ENCODE measurements at regions not wholly inside any gene's neighbourhood (a gene's known extent, or its start where the extent isn't known, plus 50 kb on each side); places are given as distances from the start of the nearest gene placed in this dataset.

DNA sequence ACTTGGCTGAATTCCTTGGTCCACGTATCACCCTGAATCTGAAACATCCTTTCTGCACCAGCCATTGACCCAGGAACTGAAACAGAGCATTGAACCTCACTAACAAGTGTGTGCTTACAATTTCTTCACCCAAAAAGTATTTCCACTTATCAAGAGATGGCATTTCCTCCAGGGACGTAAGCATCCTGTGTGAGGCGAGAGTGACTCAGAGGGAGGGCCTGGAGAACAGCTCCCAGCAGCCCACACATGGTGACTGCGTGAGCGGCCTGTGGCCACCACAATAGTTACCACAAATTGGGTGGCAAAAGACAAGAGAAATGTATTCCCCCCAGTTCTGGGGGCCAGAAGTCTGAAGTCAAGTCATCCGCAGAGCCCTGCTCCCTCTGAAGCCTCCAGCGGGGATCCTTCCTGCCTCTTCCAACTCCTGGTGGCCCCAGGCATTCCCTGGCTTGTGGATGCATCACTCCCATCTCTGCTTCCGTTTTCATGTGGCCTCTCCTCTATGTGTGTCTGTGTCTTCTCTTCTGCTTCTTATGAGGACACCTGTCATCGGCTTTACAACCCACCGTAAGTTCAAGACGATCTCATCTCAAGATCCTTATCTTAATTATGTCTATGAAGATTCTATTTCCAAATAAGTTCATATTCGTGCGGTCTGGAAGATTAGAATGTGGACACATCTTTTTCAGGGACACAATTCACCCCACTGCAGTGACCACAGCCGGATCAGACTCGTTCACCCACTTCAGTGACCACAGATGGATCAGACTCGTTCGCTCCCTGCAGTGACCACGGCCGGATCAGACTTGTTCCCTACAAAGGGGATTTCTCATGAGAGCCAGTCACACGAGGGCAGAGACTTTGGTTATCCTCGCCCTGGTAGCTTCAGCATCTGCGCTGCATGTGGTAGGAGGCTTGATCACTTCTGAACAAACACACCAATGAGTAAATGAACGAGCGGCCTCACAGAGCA, 122.6 kb upstream of the FOXF1 start:
- in situ Hi-C loops (cut with HindIII; ENCODE audit: low sequenced_read_pairs) = no loop called here

DNA sequence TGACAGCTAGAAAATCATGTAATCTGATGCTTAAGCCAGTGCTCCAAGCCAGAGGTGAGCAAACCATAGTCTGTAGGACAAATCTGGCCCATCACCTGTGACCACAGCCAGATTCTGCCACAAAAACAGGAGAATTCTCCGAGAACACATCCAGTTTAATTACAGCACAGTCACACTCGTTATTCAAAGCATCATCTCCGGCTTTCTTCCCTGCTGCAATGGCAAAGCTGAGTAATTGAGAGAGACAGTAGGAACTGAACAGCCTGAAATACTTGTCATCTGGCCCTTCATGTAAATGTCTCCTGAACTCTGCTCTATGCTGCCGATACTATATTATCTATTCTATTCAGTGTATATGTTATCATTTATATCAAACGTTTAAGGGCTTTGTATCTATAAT, 121.4 kb upstream of the FOXF1 start:
- in situ Hi-C loops (cut with HindIII; ENCODE audit: low sequenced_read_pairs) = no loop called here

DNA sequence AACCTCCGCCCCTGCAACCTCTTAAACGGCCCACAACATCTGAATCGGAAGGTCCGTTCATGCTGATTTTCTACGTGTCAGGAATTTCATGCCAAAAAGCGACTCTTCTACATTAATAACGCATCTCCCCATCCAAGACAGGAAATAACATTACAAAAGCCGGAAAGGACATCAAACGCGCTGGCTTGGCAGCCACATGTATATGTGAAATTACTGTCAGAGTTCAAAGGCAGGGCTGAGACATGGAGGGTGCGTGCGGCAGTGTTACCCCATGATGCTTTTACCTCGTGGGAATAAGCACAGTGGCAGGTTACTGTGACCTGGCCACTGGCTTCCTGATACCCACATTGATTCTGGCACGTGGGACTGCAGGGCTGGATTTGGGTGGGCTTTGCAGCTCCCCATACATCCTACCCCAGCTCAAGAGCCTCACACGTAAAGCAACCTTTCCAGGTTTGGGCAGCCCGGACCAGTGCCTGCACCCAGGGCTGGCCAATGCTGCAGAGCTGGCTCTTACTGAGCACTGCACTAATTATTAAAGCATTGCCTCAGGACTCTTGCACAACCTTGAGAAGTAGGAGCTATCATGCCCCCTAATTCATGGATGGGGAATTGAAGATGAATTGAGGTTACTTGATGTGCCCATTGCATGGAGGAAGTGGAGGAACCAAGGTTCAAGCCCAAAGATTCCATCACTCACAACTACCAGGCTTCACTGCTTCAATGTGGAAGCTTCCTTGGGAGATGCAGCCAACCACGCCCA, 120.6 kb upstream of the FOXF1 start:
- in situ Hi-C loops (cut with HindIII; ENCODE audit: low sequenced_read_pairs) = loop anchor here (10.0 kb wide), 1 partner anchor 315 kb away; no protein-coding TSS in a partner anchor

DNA sequence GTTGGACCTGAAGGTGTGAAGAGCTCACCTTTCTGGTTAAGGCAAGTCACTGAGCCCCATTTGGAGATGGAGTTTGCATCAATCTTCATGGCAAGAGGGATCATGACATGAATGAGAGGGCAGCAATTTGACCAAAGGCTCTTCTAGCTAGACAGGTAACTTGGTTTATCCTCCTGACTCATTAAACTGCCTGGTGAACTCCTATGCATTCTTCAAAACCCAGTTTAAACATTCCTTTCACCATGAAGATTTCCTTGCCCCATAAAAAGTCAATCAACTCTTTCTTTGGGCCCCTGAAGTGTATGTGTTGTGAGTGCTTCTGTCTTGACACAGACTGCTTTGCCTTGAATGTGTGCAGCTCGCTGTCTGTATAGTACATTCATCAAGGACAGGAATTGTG, 120.0 kb upstream of the FOXF1 start:
- in situ Hi-C loops (cut with HindIII; ENCODE audit: low sequenced_read_pairs) = loop anchor here (10.0 kb wide), 1 partner anchor 316 kb away; no protein-coding TSS in a partner anchor

DNA sequence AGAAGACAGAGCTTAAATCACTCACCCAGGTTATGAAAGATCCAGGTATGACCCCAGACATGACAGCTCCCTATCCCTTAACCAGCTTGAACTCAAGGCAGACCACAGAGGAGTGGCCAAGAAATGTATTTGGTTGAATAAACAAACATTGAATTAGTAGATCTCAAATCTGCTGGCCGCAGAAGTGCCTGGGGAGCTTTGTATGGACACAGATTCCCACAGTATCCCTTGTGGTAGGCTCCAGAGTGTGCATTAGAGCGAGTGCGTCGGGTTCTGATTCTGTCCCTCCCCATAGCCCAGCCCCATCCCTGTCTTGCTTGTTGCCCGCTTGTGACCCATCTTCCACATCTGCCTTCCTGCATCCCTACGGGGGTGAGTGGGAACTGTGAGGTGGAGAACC, 118.8 kb upstream of the FOXF1 start:
- in situ Hi-C loops (cut with HindIII; ENCODE audit: low sequenced_read_pairs) = loop anchor here (10.0 kb wide), 1 partner anchor 317 kb away; no protein-coding TSS in a partner anchor

DNA sequence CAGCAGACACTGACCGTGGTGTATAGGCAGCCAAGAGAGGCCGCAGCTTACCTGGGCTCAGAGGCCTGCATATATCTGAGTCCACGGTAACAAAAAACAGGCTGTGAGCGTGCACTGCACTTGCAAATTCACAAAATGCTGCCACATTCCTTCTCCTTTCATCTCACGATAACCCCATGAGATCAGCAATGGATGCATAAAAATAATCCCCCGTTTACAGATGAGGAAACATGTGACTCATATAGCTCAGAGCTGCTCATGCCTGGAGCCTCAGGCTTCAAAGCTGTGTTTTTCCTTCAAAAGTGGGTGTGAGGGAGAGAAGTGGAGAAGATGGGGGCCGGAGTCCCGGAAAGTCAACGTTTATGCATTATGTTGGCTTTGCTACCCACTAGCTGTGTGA, 118.3 kb upstream of the FOXF1 start:
- in situ Hi-C loops (cut with HindIII; ENCODE audit: low sequenced_read_pairs) = loop anchor here (10.0 kb wide), 1 partner anchor 317 kb away; no protein-coding TSS in a partner anchor

DNA sequence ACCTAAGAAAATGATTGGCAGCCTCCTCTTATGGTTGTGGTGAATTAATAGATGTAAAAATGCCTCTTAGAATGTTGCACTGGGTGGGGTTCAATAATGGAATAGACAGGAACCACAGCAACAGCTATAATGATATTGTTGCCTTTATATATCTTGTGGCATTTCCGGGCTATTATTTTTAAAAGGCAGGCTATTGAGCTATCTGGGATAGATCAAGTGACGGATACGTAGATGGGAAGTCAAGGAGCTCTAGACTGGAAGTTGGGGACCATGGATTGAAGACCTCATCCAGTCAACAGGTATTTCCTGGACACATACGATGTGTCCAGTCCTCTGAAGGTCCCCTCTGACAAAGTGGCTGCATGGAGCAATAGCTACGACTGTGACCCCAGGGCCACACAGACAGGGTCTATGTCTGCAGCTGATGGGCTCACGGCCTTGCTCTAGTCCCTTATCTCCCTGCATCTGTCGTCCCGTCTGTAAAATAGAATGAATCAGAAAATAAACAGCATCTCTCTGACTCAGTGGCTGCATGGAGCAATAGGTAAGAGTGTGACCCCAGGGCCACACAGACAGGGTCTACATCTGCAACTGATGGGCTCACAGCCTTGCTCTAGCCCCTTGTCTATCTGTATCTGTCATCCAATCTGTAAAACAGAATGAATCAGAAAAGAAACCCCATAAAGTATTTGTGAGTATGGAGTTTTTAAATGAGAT, 117.7 kb upstream of the FOXF1 start:
- in situ Hi-C loops (cut with HindIII; ENCODE audit: low sequenced_read_pairs) = loop anchor here (10.0 kb wide), 1 partner anchor 318 kb away; no protein-coding TSS in a partner anchor

DNA sequence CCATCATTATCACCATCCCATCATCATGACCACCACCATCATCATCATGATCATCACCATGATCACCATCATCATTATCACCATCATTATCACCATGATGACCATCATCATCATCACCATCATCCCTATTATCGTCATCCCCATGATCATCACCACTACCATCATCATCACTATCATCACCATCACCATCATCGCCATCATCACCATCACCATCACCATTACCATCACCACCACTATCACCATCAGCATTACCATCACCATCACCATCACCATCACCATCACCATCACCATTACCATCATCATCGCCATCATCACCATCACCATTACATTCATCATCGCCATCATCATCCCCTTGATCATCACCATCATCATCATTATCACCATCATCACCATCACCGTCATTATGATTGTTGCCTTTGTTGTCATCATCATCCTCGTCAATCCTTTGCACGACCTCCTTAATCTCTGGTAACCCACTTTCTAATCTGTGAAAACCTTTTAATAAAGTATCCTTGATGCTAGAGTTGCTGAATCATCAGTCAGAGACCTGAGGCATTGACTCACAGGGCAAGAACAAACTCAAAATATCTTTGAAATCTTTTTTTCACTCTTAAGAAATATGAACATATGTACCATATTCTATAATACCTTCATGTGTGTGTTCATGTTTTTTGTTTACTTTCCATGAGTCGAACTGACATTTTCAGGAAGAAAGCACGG, 116.3 kb upstream of the FOXF1 start:
- in situ Hi-C loops (cut with HindIII; ENCODE audit: low sequenced_read_pairs) = loop anchor here (10.0 kb wide), 1 partner anchor 319 kb away; no protein-coding TSS in a partner anchor

DNA sequence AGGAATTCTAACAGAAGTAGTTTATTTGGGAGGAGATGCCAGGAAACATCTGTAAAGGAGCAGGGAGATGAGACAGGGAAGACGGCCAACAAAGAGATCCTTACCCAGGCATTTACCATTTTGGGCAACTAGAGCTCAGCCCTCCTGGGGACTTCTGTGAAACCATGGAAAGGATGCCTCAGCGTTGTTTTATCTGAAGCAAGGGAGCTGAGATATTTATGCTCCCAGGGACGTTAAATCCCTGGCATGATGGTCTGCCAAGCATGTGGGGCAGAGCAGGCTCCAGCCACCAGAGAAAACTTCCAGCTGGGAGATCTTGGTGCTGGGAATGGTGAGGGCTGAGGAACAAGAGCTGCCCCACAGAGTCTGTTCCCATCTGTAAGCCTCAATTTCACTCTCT, 114.8 kb upstream of the FOXF1 start:
- in situ Hi-C loops (cut with HindIII; ENCODE audit: low sequenced_read_pairs) = loop anchor here (10.0 kb wide), 1 partner anchor 321 kb away; no protein-coding TSS in a partner anchor

DNA sequence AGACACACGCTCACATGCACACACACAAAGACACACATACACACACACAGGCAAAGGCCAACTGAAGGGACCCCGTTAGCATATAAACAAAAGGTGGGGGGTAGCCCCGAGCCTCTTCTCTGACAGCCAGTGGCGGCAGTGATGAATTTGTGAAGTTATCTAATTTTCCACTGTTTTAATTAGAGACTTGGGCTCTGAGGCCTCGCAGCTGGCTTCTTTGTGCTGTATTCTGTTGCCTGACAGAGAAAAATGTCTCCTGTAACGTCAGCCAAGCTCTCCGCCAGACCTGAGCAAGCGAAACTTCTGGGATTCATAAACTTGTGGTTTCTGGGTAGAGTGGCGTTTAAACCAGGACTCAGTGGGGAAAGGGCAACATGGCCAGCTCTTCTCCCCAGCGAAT, 113.9 kb upstream of the FOXF1 start:
- in situ Hi-C loops (cut with HindIII; ENCODE audit: low sequenced_read_pairs) = loop anchor here (10.0 kb wide), 1 partner anchor 322 kb away; no protein-coding TSS in a partner anchor

DNA sequence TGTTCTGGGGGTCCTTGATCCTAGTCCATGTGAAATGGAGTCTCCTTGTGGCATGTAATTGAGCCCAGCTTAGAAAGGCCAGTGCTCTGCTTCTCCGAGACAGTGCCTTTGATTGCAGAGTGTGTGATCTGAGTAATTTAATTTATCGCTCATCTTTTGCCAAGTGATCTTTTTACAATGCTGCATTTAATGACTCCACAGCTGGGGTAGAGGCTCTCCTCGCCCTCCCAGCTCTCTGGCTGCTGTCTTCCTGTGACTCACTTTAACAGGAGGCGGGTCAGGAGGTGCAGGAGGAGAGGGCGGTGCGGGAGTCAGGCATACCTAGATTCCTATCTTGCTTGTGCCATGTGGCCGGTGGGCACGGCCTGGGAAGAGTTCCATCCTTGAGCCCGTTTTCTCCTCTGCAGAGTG, 113.4 kb upstream of the FOXF1 start:
- in situ Hi-C loops (cut with HindIII; ENCODE audit: low sequenced_read_pairs) = loop anchor here (10.0 kb wide), 1 partner anchor 322 kb away; no protein-coding TSS in a partner anchor

DNA sequence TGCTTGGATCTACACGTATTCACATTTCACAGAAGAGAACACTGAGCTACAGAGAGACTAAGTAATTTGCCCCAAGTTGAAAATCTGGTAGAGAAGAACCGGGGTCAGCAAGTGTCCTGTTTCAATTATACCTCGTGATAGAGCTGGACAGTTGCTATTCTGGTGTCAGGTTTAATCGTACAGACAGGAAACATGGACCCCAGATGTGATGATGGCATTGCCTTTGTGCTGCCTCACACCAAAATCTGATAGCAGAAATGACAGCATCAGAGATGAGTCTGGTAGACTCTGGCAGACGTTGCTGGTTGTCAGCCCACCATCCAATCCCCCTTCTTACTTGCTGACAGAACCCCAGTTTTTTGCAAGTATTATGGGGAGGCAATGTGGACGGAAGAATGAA, 112.1 kb upstream of the FOXF1 start:
- in situ Hi-C loops (cut with HindIII; ENCODE audit: low sequenced_read_pairs) = loop anchor here (10.0 kb wide), 1 partner anchor 323 kb away; no protein-coding TSS in a partner anchor

DNA sequence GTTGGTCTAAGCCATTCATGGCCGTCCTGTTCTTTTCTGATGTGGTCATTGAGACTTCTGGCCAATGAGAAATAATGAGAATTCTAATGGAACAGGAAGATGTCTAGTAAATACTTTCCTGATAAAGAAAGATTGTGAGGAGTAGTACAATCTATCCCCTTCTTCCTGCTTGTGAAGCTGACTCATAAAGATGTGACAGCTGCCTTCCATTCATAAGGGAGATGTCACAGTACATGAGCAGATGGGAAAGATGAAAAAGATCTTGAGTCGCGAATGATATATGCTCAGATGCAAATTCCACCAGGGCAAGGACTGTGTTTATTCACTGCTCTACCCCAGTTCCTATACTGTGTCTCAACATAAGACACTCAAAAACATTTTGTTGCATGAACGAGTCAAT, 111.7 kb upstream of the FOXF1 start:
- in situ Hi-C loops (cut with HindIII; ENCODE audit: low sequenced_read_pairs) = loop anchor here (10.0 kb wide), 1 partner anchor 324 kb away; no protein-coding TSS in a partner anchor

DNA sequence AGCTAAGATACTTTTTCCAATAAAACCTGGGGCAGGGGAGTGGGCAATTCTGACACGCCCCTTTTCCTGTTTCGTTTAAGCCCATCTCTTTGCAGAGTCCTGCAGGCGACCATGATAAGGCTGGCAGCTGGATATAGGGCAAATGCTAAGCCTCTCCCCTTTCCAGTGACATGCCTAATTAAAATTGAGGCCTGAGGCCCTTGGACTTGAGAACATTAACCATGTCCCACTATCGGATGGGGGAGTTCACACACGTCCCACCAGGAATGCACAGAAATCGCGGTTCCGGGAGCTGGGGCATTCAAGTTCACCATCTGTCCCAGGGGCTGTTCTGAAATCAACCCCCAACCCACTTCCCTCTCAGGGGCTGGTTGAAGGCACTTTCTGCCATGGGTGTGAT, 109.2 kb upstream of the FOXF1 start:
- in situ Hi-C loops (cut with HindIII; ENCODE audit: low sequenced_read_pairs) = no loop called here

DNA sequence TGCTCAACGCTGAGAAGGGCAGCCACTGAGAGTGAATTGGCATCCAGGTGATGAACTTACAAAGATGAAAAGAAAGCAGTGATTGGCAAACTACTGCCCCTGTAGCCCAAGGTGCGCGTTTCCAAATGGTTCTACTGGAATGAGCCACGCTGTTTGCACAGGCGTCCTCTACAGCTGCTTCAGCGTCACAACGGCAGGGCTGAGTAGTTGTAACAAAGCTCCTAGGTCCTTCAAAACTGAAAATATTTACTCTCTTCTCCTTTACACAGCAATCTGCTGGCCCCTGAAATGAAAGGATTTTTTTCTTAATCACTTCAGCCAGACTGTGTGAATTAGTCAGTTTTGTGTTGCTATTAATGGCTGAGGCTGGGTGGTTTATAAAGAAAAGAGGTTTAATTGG, 107.2 kb upstream of the FOXF1 start:
- in situ Hi-C loops (cut with HindIII; ENCODE audit: low sequenced_read_pairs) = no loop called here

DNA sequence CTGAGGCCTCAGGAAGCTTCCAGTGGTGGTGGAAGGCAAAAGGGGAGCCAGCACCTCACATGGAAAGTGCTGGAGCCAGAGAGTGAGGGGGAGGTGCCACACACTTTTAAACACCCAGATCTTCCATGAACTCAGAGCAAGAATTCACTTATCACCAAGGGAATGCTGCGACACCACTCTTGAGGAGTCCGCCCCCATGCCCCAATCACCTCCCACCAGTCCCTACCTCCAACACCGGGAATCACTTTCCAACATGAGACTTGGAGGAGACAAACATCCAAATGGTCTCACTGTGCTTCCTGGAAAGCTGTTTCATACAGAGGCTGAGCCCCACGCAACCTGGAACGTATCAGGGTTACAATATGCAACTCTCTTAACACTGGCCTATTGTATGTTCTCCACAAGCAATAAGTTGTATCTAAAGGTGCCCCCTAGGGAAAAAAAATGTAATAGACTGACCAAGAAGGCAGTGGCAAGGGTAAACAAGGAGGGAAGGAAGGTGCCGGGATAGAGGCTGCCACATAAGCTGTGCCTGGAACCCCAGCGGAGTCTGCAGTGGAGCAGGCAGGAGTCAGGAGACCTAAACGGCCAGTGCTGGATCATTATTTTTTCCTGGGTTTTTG, 106.7 kb upstream of the FOXF1 start:
- in situ Hi-C loops (cut with HindIII; ENCODE audit: low sequenced_read_pairs) = no loop called here

DNA sequence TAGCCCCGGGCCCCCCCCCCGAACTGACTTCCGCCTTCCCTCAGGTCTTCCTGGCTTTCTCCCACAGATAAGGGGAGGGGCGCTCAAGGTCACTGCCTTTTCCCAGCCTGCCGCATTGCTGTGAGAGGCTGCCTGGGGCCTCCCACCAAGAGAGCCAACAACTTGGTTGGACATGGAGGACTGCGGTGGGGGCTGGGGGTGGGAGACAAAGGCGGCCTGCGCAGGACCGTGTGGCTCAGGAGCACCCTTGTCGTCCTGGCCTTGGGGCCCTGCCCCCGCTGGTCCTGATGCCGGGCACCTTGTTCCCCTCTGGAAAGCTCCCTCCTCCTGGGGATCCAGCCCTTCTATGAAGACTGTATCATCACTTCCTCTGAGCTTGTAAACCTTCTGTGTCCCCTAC, 105.6 kb upstream of the FOXF1 start:
- in situ Hi-C loops (cut with HindIII; ENCODE audit: low sequenced_read_pairs) = no loop called here

DNA sequence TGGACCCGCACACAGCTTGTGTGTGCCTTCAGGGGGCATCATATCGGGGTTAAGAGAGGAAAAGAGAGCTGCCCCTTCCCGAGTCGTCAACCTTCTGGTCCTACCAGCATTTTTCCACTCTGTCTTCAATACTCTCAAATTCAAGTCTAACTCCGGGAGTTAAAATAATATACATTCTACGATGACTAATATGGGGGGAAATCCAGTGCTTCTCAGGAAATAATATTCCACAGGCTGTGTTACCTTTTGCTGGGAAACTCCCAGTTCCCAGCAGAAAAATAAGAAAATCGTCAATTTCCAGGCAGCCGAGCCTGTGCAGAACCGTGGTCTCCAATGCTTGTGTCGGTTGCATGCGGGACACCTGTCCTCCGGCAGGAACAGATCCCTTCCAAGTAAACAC, 105.0 kb upstream of the FOXF1 start:
- in situ Hi-C loops (cut with HindIII; ENCODE audit: low sequenced_read_pairs) = no loop called here

DNA sequence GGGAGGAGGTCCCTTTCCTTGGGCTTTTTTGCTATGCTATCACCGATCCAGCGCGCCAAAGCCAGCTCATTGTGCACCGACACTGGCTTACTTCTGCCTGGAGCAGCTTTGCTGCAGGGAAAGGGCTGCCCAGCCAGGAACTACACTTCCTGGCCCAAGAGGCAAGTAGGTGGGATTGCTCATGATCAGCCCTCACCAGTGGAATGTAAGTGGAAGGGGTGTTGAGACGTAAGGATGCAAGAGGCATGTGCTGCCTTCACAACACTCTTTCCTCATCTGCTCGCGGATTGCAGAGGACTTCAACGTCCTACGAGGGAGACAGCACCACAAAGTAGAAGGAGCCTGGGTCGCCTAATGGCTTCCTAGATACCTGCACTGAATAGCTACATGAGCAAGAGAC, 104.3 kb upstream of the FOXF1 start:
- in situ Hi-C loops (cut with HindIII; ENCODE audit: low sequenced_read_pairs) = no loop called here

All from DLD1 (cell line).